Loucy (cell line): ENCODE measurements at regions not wholly inside any gene's neighbourhood (a gene's known extent, or its start where the extent isn't known, plus 50 kb on each side); places are given as distances from the start of the nearest gene placed in this dataset.

ENCODE experiments used
- EZH2phosphoT487 ChIP-seq: fragments of 200-600 bp; IDR thresholded peaks from 2 replicates; pipeline ENCODE4 v1.6.1; 2018; ENCODE audit warnings: antibody characterized with exemption, mild to moderate bottlenecking, moderate library complexity, borderline replicate concordance
- TF ChIP-seq, protein P1 (sequence below): fragments of 200-600 bp; sonication (generic); conservative IDR thresholded peaks from 2 replicates; pipeline ENCODE4 v1.5.1; 2014; ENCODE audit warnings: mild to moderate bottlenecking, antibody characterized with exemption, low read length

- TF ChIP-seq, protein P1, sequence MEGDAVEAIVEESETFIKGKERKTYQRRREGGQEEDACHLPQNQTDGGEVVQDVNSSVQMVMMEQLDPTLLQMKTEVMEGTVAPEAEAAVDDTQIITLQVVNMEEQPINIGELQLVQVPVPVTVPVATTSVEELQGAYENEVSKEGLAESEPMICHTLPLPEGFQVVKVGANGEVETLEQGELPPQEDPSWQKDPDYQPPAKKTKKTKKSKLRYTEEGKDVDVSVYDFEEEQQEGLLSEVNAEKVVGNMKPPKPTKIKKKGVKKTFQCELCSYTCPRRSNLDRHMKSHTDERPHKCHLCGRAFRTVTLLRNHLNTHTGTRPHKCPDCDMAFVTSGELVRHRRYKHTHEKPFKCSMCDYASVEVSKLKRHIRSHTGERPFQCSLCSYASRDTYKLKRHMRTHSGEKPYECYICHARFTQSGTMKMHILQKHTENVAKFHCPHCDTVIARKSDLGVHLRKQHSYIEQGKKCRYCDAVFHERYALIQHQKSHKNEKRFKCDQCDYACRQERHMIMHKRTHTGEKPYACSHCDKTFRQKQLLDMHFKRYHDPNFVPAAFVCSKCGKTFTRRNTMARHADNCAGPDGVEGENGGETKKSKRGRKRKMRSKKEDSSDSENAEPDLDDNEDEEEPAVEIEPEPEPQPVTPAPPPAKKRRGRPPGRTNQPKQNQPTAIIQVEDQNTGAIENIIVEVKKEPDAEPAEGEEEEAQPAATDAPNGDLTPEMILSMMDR = no peak
- TF ChIP-seq EZH2phosphoT487 = no peak
Measured at GRCh38 chr6:170101281-170102035, 189.4 kb downstream of the DLL1 start.
